Trophoblast cell (in vitro differentiated cells and primary cell): ENCODE measurements at regions not wholly inside any gene's neighbourhood (a gene's known extent, or its start where the extent isn't known, plus 50 kb on each side); places are given as distances from the start of the nearest gene placed in this dataset.

Experiments
- DNase-seq, 2 donors: peaks; one replicate each; pipeline ENCODE4 v3.0.0-alpha.2; 2016
- H2AFZ ChIP-seq: 2 replicates; pipeline ENCODE4 v1.6.1; 2013; ENCODE audit warnings: low read length, moderate library complexity, mild to moderate bottlenecking; ENCODE audit not compliant: insufficient read depth, poor library complexity
- H2AK5ac ChIP-seq: 2 replicates; pipeline ENCODE4 v1.6.1; 2013; ENCODE audit warnings: mild to moderate bottlenecking, low read length
- H2BK120ac ChIP-seq: 2 replicates; pipeline ENCODE4 v1.6.1; 2013; ENCODE audit warnings: low read length, mild to moderate bottlenecking, moderate library complexity; ENCODE audit not compliant: insufficient read depth, poor library complexity
- H2BK12ac ChIP-seq: 2 replicates; pipeline ENCODE4 v1.6.1; 2013; ENCODE audit warnings: mild to moderate bottlenecking, low read length, moderate library complexity
- H2BK5ac ChIP-seq: 2 replicates; pipeline ENCODE4 v1.6.1; 2013; ENCODE audit warnings: low read length, low read depth, moderate library complexity, mild to moderate bottlenecking; ENCODE audit not compliant: poor library complexity
- H3K14ac ChIP-seq: 2 replicates; pipeline ENCODE4 v1.6.1; 2013; ENCODE audit warnings: mild to moderate bottlenecking, low read length
- H3K18ac ChIP-seq: 2 replicates; pipeline ENCODE4 v1.6.1; 2013; ENCODE audit warnings: mild to moderate bottlenecking, low read length
- H3K23ac ChIP-seq: 2 replicates; pipeline ENCODE4 v1.6.1; 2013; ENCODE audit warnings: low read length
- H3K27ac ChIP-seq: 2 replicates; pipeline ENCODE4 v1.5.1; 2013; ENCODE audit warnings: low read depth, mild to moderate bottlenecking, inconsistent platforms, low read length, moderate library complexity
- H3K27me3 ChIP-seq: 2 replicates; pipeline ENCODE4 v1.6.1; 2013; ENCODE audit warnings: inconsistent platforms, mild to moderate bottlenecking, low read length, moderate library complexity; ENCODE audit not compliant: insufficient read depth
- H3K36me3 ChIP-seq, 2 experiments: 1 replicate in 1 of 2; 2 replicates in 1 of 2; pipeline ENCODE4 v1.6.1; 2013; ENCODE audit warnings: low read length in 2 of 2, mild to moderate bottlenecking in 2 of 2, moderate library complexity in 1 of 2; ENCODE audit not compliant: insufficient read depth in 2 of 2, control insufficient read depth in 1 of 2
- H3K4ac ChIP-seq: 2 replicates; pipeline ENCODE4 v1.6.1; 2013; ENCODE audit warnings: low read depth, mild to moderate bottlenecking, low read length, moderate library complexity
- H3K4me1 ChIP-seq, 2 experiments: 1 replicate in 1 of 2; 2 replicates in 1 of 2; pipeline ENCODE4 v1.6.1; 2013; ENCODE audit warnings: low read length in 2 of 2, mild to moderate bottlenecking in 2 of 2, moderate library complexity in 1 of 2; ENCODE audit not compliant: insufficient read depth in 2 of 2, control insufficient read depth in 1 of 2
- H3K4me2 ChIP-seq: 2 replicates; pipeline ENCODE4 v1.6.1; 2013; ENCODE audit warnings: inconsistent platforms, mild to moderate bottlenecking, low read length, moderate library complexity
- H3K4me3 ChIP-seq: 2 replicates; pipeline ENCODE4 v1.5.1; 2013; ENCODE audit warnings: mild to moderate bottlenecking, low read depth, low read length, inconsistent platforms
- H3K79me1 ChIP-seq: one replicate; pipeline ENCODE4 v1.6.1; 2013; ENCODE audit warnings: low read length
- H3K79me2 ChIP-seq: 2 replicates; pipeline ENCODE4 v1.6.1; 2013; ENCODE audit warnings: low read length, mild to moderate bottlenecking; ENCODE audit not compliant: control insufficient read depth, insufficient read depth, poor library complexity
- H3K9ac ChIP-seq: 2 replicates; pipeline ENCODE4 v1.6.1; 2013; ENCODE audit warnings: mild to moderate bottlenecking, low read length
- H3K9me3 ChIP-seq: 2 replicates; pipeline ENCODE4 v1.6.1; 2013; ENCODE audit warnings: low read depth, mild to moderate bottlenecking, control low read depth, inconsistent platforms, low read length; ENCODE audit not compliant: insufficient read depth
- H4K12ac ChIP-seq: 2 replicates; pipeline ENCODE4 v1.6.1; 2013; ENCODE audit warnings: low read depth, mild to moderate bottlenecking, low read length, moderate library complexity
- H4K8ac ChIP-seq: 2 replicates; pipeline ENCODE4 v1.6.1; 2013; ENCODE audit warnings: low read depth, mild to moderate bottlenecking, low read length, moderate library complexity
- H4K91ac ChIP-seq: one replicate; pipeline ENCODE4 v1.6.1; 2013; ENCODE audit warnings: low read depth, mild to moderate bottlenecking, low read length, moderate library complexity
- WGBS: extraction: QIAGEN DNeasy Blood & Tissue Kit; methylation state at CpG from one replicate; pipeline ENCODE4 v1.1.7; 2013; ENCODE audit warnings: missing lambda C conversion rate; ENCODE audit not compliant: insufficient read length, insufficient coverage; ENCODE audit errors: extremely low coverage; 5-methylcytosine and 5-hydroxymethylcytosine counted together

DNA sequence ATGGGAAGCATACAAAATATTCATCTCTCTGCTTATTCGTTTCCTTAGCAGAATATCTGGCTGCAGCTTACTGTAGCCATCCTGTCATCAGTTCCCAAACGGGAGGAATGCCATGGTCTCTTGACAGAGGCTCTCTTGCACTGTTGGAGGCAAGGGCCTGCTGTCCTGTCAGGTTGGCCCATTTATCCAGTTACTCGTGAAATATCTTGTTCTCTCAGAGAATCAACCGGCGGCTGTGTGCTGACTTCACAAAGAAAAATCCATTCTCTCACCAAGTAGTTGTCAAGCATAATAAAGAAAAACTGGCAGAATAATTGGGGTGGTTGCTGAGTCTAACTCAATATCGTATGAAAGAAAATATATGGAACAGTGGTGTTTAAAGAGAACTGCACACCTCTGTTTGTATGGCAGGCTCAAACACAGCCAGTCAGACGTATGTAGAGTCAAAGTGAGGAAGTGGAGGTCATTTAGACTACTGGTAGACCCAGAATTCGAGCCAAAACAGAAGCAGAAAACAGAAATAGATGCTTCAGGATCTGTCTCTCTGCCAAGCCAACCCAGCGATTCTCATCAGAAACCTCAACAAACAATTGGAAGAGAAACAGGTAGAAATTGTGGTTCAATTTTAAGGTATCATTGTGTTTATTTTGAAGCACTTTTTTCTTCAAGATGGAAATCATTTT is 349.2 kb upstream of the PRKCQ start:
- Histone ChIP-seq H3K27ac (no peak overlapping the region), H3K36me3 (no peaks in the 10 kb centered on the region), H3K4me1 (no peaks in the 10 kb centered on the region), H2BK12ac (no peak overlapping the region), H3K18ac (no peak overlapping the region), H2AK5ac (no peak overlapping the region), H3K9me3 (peaks cover 3% of the 10 kb centered on the region), H3K23ac (no peak overlapping the region), H3K4me3 (no peak overlapping the region), H3K4ac (no peak overlapping the region), H2BK5ac (no peak overlapping the region), H3K4me2 (no peak overlapping the region), H3K27me3 (no peaks in the 10 kb centered on the region), H2BK120ac (no peak overlapping the region), H4K91ac (no peak overlapping the region), H3K9ac (no peak overlapping the region), H3K79me1 (no peaks in the 10 kb centered on the region), H2AFZ (no peak overlapping the region), H3K79me2 (no peaks in the 10 kb centered on the region), H3K14ac (no peak overlapping the region), H4K8ac (no peak overlapping the region), H4K12ac (no peak overlapping the region)
- no peak for DNase-seq
- WGBS, result no CpG with 5 or more reads among the region's 9 CpGs

DNA sequence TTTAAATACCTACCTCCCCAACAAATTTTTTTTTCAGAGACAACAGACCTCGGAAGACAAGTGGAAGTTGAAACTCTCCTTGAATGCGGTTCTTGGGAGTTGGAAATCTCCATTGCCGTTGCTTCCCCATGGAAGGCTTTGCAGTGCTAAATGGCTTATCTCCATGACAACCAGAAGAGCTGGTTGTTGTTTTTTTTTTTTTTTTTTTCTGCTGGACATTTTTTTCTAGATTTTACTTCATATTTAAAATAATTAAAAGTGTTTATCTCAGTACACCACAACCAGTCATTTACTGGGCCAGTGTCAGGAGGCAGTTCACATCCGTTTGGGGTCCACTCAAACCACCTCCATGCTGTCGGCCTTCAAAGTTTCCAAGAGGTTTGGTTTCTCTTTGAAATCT is 348.5 kb upstream of the PRKCQ start:
- H2AFZ ChIP-seq, result no peak overlapping the region
- H2BK5ac ChIP-seq, result no peak overlapping the region
- H2BK120ac ChIP-seq, result no peak overlapping the region
- H3K4ac ChIP-seq, result no peak overlapping the region
- no peak overlapping the region for H3K18ac ChIP-seq
- H3K27me3 ChIP-seq, result no peaks in the 10 kb centered on the region
- no peaks in the 10 kb centered on the region for H3K36me3 ChIP-seq
- H3K79me2 ChIP-seq, result no peaks in the 10 kb centered on the region
- no peak overlapping the region for H3K4me2 ChIP-seq
- no peak overlapping the region for H3K14ac ChIP-seq
- no peak overlapping the region for H3K27ac ChIP-seq
- no peak overlapping the region for H4K91ac ChIP-seq
- no peak overlapping the region for H3K23ac ChIP-seq
- no peak overlapping the region for H4K12ac ChIP-seq
- no peaks in the 10 kb centered on the region for H3K79me1 ChIP-seq
- no peak overlapping the region for H3K4me3 ChIP-seq
- no peaks in the 10 kb centered on the region for H3K4me1 ChIP-seq
- H4K8ac ChIP-seq, result no peak overlapping the region
- no peak overlapping the region for H2BK12ac ChIP-seq
- no CpG with 5 or more reads among the region's 5 CpGs for WGBS
- no peak overlapping the region for H2AK5ac ChIP-seq
- DNase-seq, result no peak
- H3K9ac ChIP-seq, result no peak overlapping the region
- peaks cover 3% of the 10 kb centered on the region for H3K9me3 ChIP-seq

DNA sequence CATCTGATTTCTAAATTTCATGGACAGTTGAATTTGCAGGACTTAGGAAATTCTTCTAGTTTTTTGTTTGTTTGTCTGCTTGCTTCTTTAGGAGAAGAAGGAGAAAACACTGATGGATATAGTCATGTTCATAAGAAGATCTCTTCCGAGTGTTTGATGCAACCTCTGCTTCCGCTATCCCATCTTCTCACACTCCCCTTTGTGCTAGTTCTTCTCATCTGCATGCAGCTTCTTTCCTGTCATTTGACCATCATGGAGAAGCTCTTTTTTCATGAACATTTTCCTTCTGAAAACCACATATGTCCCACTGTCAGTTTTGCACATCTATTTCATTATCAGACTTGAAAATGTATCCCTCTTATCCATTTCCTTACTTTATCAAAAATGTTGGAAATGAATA is 346.9 kb upstream of the PRKCQ start:
- Histone ChIP-seq H2BK120ac (no peak overlapping the region), H3K27ac (no peak overlapping the region), H3K4me1 (no peaks in the 10 kb centered on the region), H4K8ac (no peak overlapping the region), H2BK5ac (no peak overlapping the region), H2BK12ac (no peak overlapping the region), H2AFZ (no peak overlapping the region), H3K4me3 (no peak overlapping the region), H3K9ac (no peak overlapping the region), H3K18ac (no peak overlapping the region), H2AK5ac (no peak overlapping the region), H3K27me3 (no peaks in the 10 kb centered on the region), H3K79me1 (no peaks in the 10 kb centered on the region), H3K79me2 (no peaks in the 10 kb centered on the region), H4K91ac (no peak overlapping the region), H4K12ac (no peak overlapping the region), H3K23ac (no peak overlapping the region), H3K14ac (no peak overlapping the region), H3K9me3 (peaks cover 3% of the 10 kb centered on the region), H3K4ac (no peak overlapping the region), H3K36me3 (no peaks in the 10 kb centered on the region), H3K4me2 (no peak overlapping the region)
- no peak for DNase-seq
- no CpG with 5 or more reads among the region's 2 CpGs for WGBS

DNA sequence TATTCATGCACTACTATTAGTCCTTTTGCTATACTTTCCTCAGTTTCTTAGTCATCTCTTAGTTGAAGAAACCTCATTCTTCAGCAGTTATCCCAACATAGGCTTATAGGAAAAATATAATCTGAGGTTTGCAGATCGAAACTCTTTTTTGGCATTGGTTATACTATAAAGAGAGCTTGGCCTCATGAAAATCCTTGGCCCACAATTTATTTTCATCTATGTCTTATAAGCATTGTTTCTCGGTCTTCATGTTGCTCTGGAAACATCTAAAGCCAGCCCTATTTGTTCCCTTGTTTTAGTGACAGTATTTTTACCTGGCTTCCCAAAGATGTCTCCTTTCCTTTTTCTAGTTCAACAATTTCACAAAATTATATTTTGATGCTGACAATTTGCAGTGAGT is 345.1 kb upstream of the PRKCQ start:
- no peaks in the 10 kb centered on the region for H3K36me3 ChIP-seq
- H3K27me3 ChIP-seq, result no peaks in the 10 kb centered on the region
- no peaks in the 10 kb centered on the region for H3K79me1 ChIP-seq
- H3K14ac ChIP-seq, result no peak overlapping the region
- peaks cover 3% of the 10 kb centered on the region for H3K9me3 ChIP-seq
- no peak overlapping the region for H2BK5ac ChIP-seq
- no peak overlapping the region for H3K23ac ChIP-seq
- no peak overlapping the region for H3K18ac ChIP-seq
- H3K27ac ChIP-seq, result no peak overlapping the region
- H3K4me3 ChIP-seq, result no peak overlapping the region
- H4K91ac ChIP-seq, result no peak overlapping the region
- no peak overlapping the region for H2BK120ac ChIP-seq
- no peak overlapping the region for H4K8ac ChIP-seq
- no peak overlapping the region for H3K4ac ChIP-seq
- no peaks in the 10 kb centered on the region for H3K4me1 ChIP-seq
- no peak overlapping the region for H4K12ac ChIP-seq
- no peaks in the 10 kb centered on the region for H3K79me2 ChIP-seq
- no peak overlapping the region for H3K4me2 ChIP-seq
- WGBS, result no CpG with 5 or more reads among the region's 2 CpGs
- H3K9ac ChIP-seq, result no peak overlapping the region
- H2AFZ ChIP-seq, result no peak overlapping the region
- H2BK12ac ChIP-seq, result no peak overlapping the region
- no peak for DNase-seq
- H2AK5ac ChIP-seq, result no peak overlapping the region
